ENCODE measurements at regions not wholly inside any gene's neighbourhood (a gene's known extent, or its start where the extent isn't known, plus 50 kb on each side); places are given as distances from the start of the nearest gene placed in this dataset.
A peak's percentile ranks its signal among the peaks of the same experiment; 100 is the strongest.

GRCh38 chr3:59578129-59578528, 528.3 kb upstream of the CFAP20DC start:
- DNase-seq = no peak

GRCh38 chr3:59576606-59577005, 526.8 kb upstream of the CFAP20DC start:
- no peak for DNase-seq

- peak; percentile 86 for DNase-seq
These were observed 525.5 kb upstream of the CFAP20DC start for GRCh38 chr3:59575113-59576001.

- no peak for DNase-seq
These were observed 524.1 kb upstream of the CFAP20DC start for GRCh38 chr3:59573911-59574310.

GRCh38 chr3:59572106-59572505, 522.3 kb upstream of the CFAP20DC start:
- DNase-seq = no peak

DNA sequence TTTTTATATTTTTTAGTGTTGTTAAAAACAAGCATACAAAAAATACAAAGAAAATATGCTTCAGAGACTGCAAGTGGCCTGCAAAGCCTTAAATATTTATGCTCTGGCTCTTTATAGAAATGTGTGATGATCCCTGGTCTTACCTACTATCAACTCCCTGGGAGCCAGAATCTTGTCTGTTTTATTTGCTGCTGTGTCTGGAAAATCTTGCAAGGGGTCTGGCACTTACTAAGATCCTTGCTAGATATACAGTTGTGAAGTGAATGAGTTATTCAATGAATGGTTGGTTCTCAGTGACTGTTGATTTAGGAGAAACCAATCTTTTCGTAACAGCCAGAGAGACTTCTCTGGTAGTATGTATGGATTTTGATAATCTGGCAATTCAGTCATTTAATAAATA, 521.0 kb upstream of the CFAP20DC start:
- no peak for DNase-seq

- DNase-seq = no peak
These were observed 517.8 kb upstream of the CFAP20DC start for GRCh38 chr3:59567661-59568060.

- DNase-seq = no peak
These were observed 516.7 kb upstream of the CFAP20DC start for GRCh38 chr3:59566481-59566975.

DNA sequence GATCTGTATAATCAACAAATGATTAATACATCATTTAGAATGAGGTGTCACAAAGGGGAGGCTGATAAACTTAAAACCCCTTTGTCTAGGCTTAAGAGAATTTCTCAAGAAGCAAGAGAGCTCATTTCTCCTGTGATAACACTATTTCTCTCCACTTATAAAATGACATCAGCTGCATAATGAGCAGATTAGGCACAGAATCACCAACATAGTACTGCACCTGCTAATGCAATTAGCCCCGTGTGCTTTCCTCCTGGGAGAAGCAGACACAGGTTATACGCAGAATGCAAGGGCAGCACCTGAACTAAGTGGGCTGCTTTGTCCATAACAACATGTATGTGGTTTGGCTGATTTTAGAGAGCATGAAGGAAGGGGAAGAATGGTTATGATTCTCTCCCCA, 515.3 kb upstream of the CFAP20DC start:
- DNase-seq = no peak

DNA sequence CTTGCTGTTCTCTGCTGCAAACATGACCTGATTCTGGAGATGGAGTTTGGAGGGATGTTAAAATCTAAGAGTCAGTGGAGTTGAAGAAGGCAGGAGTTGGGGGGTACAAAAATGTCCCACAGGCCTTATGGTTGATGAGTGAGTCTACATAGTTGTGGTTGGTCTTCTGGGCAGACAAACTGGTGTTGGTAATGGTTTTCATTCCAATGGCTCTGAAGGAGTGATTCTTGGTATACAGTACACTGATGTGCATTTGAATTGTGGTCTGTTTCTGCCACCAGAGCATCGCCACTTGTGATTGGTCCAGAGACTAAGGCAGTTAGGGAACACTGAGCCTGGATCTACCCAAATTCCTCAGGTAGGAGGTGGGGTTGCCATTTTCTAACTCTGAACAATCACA, 514.1 kb upstream of the CFAP20DC start:
- no peak for DNase-seq

DNA sequence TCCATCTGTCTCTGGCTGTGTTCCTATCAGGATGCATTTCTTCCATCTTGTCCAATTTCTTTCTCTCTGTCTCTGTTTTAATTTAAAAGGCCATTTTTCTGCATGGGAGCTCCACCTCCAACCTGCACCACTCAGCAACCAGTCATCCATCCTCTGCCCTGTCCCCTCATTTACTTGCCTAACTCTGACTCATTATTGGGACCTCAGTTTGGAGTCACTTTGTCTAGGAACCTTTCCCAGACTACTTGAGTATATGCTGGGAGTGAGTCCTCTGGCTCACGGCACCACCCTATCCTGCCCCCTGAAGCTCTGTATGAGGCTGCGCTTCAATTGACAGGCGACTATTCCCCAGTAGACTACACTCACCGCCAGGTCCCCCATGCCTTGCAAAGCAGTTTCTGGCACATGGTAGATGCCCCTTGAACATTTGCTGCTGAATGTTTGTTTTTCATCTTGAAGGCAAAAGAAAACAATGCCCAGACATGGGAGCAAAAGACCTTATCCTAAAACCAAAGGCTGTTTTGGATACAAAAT, 513.3 kb upstream of the CFAP20DC start:
- DNase-seq = no peak

- DNase-seq = no peak
These were observed 510.1 kb upstream of the CFAP20DC start for GRCh38 chr3:59559721-59560435.

DNA sequence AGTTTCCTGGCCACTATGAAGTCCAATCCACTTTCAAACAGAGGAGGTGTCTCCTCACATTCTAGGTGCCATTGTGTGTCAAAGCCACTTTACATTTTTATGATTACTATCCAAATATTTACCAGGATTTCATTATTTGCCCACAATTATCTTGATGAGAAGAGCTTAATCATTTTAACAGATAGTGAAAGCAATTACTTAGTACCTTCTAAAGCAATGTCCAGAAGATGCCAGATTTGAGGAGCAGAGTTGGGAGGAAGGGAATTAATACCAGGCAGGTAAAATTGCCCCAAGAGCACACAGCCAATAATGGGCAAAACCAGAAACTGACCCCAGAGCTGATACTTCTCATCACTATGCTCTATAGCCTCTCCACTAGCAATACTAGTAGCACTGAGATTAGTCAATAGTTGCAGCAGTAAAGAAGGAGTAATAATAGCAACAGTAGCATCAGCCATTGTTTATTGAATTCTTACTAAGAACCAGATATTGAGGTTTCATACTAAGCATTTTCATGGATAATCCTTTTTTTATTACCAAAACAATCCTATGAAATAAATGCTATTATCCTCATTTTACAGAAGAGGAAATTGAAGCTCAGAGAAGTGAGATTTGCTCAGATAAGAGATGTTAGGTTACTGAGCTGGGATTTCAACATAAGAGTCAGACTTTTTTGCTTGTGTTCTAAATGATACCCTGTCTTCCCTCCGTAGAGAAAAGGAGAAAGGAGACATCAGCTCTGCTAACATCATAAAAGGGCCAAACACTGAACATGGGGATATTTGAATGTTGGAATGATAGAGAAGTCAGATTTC, 509.3 kb upstream of the CFAP20DC start:
- no peak for DNase-seq

DNA sequence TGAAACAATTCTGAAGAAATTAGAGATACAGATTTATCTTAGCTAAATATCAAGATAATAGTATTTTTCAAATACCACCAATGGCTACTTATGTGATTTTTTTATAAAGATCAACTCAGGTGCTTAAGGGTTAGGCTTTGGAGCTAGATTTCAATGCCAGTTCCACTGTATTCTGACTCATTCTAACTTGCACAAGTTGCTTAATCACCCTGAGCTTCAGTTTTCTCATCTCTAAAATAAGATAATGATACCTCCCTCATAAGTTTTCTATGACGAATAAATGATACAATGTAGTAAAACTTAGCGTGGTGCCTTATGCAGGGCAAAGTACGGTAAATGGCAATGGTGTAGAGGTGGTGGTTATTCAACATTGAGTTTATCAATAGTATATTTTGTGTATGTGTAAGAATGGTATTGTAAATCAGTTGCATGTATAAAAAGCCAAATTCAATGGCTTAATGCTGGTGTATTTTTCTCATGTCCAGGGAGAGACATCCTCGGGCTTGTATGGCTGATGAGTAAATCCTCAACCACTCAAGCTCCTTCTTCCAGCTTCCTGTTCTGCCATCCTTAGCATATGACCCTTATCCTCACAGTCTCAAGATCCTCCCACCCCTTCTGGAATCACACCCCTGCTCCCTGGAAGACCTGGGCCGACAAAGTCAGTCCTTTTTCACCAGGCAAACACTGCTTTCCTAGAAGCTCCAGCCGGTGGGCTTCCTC, 505.9 kb upstream of the CFAP20DC start:
- DNase-seq = no peak

- DNase-seq = peak; percentile 13
These were observed 503.3 kb upstream of the CFAP20DC start for GRCh38 chr3:59553076-59553475.

DNA sequence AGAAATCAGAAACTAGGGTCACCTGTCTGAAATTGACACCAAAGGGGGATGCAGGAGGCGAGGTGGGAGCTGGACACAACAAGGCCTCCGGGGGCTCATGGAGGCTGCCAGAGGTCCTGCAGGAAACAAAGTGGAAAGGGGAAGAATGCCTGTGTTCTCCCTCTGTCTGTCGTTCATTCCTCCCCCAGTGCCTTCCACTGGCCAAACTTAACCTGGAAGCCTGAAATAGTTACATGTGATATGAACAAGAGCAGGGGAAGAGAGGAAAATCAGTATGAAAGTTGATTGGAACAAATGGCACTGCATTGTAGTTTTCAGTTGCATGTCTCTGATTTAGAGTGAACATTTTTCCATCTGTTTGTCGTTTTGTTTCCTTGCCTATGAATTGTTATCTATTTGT, 502.0 kb upstream of the CFAP20DC start:
- no peak for DNase-seq

- DNase-seq = no peak
These were observed 500.1 kb upstream of the CFAP20DC start for GRCh38 chr3:59549962-59550361.

GRCh38 chr3:59547874-59548273, 498.0 kb upstream of the CFAP20DC start:
- no peak for DNase-seq

- no peak for DNase-seq
These were observed 496.7 kb upstream of the CFAP20DC start for GRCh38 chr3:59546522-59546921.

- no peak for DNase-seq
These were observed 495.5 kb upstream of the CFAP20DC start for GRCh38 chr3:59545374-59545773.

- DNase-seq = no peak
These were observed 492.5 kb upstream of the CFAP20DC start for GRCh38 chr3:59542276-59542675.

DNA sequence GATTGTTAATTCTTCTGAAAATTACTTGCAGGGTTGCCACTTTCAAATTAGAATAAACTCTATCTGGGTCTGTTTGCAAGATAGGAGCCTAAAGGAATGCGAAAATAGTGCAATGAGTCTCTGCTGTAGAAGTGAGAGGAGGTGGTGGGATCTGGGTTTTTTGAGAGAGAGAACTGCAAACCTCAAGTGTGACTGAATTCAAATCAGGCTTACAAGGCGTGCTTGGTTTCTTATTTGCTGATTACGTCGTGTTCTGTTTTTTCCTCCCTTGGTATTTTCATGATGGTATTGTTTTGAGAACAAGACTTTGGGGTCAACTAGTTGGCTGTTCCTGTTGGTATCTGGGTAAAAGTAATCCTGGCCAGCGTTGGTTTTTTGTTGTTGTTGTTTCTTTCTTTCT, 490.9 kb upstream of the CFAP20DC start:
- no peak for DNase-seq
